ENCODE measurements at regions not wholly inside any gene's neighbourhood (a gene's known extent, or its start where the extent isn't known, plus 50 kb on each side); places are given as distances from the start of the nearest gene placed in this dataset.

DNA sequence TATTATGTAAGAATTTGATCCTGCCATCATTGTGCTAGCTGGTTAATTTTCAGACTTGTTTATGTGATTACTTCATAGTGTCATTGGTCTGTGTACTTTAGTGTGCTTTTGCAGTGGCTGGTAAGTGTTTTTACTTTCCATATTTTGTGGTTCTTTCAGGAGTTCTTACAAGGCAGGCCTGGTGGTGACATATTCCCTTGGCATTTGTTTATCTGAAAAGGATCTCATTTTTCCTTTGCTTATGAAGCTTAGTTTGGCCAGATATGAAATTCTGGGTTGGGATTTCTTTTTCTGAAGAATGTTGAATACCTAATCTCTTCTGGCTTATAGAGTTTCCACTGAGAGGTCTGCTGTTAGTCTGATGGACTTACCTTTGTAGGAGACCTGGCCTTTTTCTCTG, 72.8 kb upstream of the MC4R start:
- DNase-seq (ENCODE audit: low read depth in 2 of 3, low spot score in 1 of 3): no peak

DNA sequence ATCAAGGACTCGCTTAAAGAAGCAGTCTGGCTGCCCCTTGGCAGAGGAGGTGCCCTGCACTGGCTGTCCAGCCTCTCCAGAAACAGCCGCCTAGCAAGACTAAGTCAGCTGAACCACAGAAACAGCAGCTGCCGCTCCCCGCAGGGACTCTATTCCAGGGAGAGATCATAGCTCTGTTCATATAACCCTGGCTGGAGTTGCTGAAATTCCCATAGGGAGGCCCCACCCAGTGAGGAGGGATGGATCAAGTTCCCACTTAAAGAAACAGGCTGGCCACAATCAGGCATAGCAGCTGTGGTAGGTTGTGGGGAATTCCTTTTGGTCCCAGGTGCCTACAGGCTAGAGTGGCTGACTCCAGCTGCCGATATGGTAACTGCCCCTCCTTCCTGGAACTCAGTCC, 74.2 kb upstream of the MC4R start:
- no peak for DNase-seq (ENCODE audit: low read depth in 2 of 3, low spot score in 1 of 3)

DNA sequence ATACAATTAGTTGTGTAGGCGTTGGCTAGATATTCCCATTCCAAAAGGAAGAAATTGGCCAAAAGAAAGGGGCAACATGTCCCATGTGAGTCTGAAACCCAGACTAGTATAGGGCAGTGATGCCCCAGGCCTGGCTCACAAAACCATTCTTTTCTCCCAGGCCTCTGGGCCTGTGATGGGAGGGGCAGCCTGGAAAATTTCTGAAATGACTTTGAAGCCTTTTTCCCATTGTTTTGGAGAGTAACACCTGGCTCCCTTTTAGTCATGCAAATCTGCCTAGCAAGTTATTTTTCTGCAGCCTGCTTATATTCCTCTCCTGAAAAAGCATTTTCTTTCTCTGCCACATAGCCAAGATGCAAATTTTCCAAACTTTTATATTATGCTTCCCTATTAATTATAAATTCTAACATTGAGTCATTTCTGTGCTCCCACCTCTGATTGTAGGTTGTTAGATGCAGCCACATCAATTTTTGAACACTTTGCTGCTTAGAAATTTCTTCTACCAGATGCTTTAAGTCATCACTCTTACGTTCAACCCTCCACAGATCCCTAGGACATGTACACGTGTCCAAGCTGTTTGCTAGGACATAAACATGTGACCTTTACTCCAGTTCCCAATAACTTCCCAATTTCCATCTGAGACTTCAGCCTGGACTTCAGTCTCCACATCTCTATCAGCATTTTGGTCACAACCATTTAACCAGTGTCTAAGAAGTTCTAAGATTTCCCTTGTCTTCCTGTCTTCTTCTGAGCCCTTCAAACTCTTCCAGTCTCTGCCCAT, 76.1 kb upstream of the MC4R start:
- no peak for DNase-seq (ENCODE audit: low read depth in 2 of 3, low spot score in 1 of 3)

DNA sequence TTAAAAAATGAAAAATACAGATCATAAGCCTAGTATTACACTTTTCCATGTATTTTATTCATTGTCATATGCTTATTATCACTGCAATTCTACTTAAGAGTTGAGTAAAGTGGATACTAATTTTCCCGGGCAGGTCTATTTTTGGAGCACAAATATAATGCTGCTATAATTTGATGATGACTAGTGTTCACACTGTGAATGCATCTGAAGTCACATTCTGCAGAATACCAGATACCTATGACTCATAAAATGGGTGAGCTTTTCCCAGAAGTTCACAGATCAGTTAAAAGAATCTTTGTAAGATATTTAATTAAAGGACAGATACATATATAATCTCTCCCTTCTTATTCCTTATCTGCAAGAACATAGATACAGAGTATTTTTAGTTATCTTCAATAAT, 79.8 kb upstream of the MC4R start:
- no peak for DNase-seq (ENCODE audit: low read depth in 2 of 3, low spot score in 1 of 3)

DNA sequence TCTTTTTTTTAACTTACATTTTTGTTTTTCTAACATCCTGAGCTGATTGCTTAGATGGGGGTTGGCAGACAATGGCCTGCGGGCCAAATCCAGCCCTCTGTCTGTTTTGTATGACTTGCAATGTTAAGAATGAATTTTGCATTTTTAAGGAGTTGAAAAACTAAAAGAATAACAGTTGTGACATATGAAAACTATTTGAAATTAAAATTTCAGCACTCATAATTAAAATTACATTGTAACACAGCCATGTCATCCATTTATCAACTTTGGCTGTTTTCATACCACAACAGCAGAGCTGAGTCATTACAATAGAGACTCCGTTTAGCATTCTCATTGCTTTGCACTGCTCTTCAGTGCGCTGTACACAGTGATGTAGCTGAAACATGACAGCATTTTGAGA, 94.1 kb upstream of the MC4R start:
- no peak for DNase-seq (ENCODE audit: low read depth in 2 of 3, low spot score in 1 of 3)

DNA sequence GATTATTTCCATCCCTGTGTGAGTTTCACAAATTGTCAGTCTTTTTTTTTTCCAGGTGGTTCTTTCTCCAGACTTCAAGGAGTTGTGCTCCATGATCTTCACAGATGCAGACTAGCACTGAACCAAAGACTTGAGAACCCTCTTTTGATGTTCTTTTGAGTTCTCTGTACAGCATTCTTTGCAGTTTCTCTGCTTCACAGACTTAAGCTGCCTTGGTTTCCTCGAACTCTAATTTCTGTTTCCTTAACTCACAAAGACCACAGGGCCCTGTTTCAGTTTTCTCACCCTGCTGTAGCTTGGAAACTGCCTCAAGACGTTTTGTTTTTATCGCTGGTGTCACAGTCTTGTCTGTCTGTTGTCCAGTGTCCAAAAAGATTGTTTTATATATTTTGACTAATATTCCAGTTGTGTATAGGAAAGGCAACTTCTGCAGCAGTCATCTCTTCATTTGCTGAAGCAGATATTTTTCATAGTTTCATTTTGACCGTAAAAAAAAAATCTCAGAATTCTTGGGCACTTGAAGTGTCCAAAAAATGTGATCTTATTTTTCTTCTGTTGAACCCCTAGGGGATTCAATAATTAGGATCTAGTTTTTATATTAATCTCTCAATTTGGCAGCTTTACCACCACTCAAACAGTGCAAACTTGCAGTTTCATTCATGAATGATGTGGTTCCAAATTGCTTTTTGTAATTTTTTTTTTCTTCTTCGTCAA, 97.0 kb upstream of the MC4R start:
- no peak for DNase-seq (ENCODE audit: low read depth in 2 of 3, low spot score in 1 of 3)

DNA sequence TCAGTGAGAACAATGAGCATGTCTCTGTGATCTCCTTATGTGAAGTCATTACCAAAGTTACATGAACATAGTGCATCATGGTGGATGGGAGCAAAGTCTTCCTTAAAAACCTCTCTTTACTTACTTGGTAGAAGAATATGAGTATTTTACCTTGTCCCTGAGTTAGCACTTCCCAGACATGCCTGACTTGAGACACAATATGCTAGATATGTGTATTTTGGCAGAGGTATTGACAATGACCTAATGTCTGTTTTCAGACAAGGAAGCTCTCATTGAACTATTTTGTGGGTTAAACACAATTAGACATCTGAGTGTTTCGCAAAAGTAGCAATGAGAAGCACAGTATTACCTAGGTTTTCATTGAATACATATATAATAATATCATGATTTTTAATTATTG, 99.1 kb upstream of the MC4R start:
- no peak for DNase-seq (ENCODE audit: low read depth in 2 of 3, low spot score in 1 of 3)

DNA sequence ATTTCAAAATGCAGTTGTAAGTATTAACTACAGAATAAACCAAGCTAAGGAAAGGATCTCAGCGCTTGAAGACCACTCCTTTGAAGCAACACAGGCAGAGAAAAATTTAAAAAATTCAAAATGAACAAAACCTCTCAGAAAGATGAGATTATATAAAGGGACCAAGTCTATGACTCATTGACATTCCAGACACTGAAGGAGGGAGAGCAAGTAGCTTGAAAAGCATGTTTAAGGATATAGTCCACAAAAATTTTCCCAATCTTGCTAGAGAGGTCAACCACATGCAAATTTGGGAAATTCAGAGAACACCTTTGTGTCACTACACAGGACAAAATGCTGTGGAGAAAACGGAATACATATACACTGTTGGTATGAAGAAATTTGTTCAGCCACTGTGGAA, 112.6 kb upstream of the MC4R start:
- no peak for DNase-seq (ENCODE audit: low read depth in 2 of 3, low spot score in 1 of 3)

DNA sequence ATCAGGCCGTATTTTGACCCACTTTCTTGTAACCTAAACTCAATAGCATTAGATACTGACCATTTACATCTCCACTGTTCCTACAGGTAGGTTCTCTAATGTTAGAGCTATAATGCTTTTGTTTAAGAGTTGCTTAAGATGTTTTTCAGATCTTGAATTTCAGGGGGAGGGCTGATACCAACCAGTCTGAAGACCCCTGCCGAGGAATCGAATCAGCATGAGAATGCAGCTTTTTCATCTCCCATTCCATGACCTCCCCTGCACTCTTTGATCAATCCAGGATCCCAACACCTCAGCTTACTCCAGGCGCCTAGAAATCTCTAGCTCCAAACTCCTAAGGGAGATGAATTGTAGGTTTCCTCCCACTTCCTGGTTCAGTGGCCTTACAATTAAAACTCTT, 120.5 kb upstream of the MC4R start:
- DNase-seq (ENCODE audit: low read depth in 2 of 3, low spot score in 1 of 3): no peak

DNA sequence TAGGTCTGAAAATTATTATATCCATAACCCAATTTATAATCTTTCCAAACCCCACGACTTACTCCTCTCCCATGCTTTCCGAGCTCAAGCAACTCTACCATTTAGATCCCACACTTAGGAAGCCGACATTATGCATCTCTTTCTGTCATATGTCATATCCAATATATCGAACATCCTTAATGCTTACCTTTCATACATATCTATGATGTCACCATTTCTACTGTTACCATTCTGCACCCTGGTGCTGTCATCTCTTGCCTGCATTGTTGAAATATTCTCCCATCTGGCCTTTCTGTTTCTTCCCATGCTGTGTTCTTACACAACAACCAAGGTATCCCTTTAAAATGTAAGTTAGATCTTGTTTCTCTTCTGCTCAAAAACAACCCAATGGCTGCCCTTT, 127.1 kb upstream of the MC4R start:
- no peak for DNase-seq (ENCODE audit: low read depth in 2 of 3, low spot score in 1 of 3)

DNA sequence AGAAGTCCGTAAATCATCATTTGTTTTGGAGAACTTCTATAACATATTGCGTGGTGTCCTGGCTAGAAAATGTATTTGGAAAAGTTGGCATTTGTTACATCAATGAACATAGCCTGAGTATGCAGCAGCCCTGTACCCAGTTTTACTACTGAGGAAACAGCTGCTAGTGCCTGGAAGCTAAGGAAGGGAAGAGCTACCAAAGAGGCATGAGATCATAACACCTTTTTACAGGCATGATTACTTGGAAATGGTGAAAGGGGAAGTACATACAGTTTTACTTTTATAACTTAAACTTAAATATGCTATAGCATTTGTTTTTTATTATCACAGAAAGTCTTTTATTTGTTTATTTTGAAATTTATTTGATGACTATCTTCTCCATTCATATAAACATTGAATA, 128.4 kb upstream of the MC4R start:
- DNase-seq (ENCODE audit: low read depth in 2 of 3, low spot score in 1 of 3): no peak

DNA sequence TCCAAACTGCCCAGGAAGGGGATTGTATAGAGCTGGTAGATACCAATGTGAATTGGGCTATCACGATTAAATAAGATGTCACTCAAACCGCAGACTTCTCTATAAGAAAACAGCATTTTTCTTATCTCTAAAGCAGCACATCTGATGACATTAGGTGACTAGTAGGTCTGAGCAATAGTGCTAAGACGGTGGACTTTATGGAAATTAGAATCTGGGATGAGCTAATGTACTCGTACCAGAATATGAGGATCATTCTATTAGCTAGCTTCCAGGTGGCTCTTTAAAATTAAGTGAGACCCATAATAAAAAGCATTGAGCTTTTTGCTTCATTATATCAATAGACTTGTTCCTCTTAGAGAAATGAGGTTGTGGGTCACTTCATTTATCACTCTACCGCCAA, 130.0 kb upstream of the MC4R start:
- DNase-seq (ENCODE audit: low read depth in 2 of 3, low spot score in 1 of 3): no peak

DNA sequence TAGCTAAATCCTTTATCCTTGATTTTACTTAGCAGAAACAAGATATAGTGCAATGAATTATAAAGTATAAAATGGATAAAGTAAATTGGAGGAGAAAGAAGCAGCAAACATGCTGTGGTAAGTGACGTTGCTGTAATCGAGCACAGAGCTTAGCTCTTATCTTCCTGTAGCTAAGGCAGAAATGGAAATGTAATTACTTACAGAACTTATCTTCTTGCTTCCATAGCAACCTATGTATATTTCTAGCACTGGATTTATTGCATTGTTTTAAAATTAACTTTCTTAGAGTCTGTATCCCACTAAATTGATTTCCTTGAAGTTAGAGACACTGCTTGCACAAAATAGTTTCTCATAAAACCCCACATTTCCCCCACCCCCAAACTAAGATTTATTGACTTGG, 130.6 kb upstream of the MC4R start:
- DNase-seq (ENCODE audit: low read depth in 2 of 3, low spot score in 1 of 3): no peak

DNA sequence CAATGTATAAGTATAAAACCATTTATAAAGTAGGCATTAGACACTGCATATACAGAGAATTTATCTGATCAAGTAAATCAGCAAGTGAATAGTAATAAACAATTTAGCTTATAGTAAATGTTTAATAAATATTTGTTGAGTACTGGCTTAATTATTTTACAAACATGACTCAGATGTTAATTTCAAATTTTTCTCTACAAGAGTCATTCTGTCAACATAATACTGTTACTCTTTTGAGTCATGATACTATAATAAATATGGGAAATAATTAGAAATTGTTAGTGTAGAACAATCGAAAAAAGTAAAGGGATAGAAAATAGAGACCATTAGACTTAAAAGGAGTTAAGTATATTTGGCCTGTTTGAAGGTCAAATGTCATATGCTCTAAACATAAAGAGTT, 133.6 kb upstream of the MC4R start:
- DNase-seq (ENCODE audit: low read depth in 2 of 3, low spot score in 1 of 3): no peak

DNA sequence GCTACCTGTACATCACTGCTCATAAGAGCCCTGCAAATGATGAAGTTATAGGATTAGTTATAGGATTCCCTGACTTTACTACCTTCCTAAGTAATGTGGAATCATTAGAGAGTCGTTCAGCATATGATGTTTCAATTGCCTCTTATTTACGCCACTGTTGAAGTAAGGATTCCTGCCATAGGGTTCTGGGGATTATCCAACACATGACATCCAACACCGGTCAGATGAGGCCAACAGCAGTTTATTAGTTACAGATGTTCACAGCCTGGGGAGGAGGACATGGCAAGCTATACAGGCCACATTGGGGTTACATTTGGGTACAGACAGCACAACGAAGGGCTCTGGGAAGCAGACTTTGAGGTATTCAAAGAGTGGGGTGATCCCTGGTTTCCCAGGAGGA, 134.1 kb upstream of the MC4R start:
- DNase-seq (ENCODE audit: low read depth in 2 of 3, low spot score in 1 of 3): no peak

DNA sequence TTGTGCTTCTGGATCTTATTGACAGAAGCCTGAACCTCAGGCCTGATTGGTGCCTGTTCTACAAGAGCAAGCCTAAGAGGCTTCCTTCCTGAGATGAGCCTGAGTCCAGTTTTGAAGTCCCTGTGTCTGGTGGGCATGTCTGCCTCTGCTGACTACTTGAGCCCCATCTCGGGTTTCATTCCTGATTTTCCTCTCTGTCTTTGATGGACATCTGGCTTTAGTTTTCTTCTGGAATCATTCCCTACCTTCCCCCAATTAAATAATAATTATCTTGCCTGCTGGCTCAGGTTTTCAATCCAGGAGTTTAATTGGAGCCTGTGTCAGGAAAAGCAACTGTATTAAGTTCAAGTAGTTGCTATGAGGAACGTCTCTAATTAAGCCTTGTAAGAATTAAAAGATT, 135.5 kb upstream of the MC4R start:
- no peak for DNase-seq (ENCODE audit: low read depth in 2 of 3, low spot score in 1 of 3)

DNA sequence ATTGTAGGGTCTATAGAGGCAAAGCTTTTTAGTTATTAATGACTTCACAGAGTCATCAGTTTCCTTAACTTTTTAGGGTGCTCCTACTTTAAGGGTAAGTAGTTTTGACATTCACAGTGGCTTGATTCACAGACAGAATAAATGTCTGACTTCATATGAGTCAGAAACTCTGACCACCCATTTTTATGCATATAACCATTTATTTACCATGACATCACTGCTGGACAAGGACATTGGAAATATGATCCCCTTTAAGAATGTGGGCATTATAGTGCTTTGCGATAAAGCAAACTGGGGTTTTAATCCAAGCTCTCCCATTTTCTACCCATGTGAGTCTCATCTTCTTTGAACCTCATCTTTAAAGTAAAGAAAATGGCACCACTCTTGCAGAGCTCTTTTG, 162.0 kb upstream of the MC4R start:
- no peak for DNase-seq (ENCODE audit: low read depth in 2 of 3, low spot score in 1 of 3)

DNA sequence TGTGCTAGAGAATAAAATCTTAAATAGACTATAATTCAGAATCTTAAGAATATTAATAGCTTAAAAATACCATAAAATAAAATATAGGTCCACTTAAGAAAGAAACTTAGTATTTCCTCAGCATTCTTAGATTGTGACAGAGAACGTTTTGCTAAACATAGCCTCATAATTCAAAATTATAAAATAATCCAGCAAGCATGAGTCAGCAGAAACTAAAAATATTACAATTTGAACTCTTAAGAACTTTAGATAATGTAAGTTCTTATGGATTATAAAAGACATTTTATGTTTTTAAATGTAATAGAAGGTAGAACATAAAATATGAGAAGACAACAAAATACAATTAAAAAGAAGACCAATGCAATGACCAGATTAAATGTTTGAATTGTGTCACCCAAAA, 164.5 kb upstream of the MC4R start:
- no peak for DNase-seq (ENCODE audit: low read depth in 2 of 3, low spot score in 1 of 3)

DNA sequence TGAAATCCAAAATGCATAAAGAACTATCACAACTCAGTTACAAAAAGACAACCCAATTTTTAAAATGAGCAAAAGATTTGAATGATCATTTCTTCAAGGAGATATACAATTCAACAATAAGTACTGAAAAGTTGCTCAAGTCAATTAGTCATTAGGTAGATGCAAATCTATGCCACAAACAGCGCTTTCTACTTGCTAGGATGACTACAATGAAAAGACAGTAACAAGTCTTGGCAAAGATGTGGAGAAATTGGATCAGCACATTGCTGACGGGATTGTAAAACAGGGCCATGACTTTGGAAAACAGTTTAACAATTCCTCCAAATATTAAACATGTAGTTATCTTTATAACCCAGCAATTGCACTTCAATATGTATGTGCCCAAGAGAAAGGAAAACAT, 166.3 kb upstream of the MC4R start:
- DNase-seq (ENCODE audit: low read depth in 2 of 3, low spot score in 1 of 3): no peak

DNA sequence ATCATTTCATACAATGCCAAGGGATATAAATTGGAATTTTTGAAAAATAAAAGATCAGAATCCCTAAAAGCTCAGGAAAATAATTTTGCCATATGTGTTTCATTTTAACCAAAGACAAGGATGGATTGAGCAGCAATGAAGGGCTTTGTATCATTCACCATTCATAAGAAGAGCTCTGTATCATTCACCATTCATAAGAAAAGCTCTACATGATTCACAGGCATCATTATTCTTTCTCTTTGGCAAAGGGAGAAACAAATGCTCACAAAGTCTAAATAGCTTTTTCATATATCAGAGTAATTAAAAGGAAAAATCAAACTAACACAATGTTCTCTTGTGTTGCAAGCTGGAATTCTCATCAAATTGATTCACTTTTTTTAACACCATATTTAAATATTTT, 169.1 kb upstream of the MC4R start:
- no peak for DNase-seq (ENCODE audit: low read depth in 2 of 3, low spot score in 1 of 3)

DNA sequence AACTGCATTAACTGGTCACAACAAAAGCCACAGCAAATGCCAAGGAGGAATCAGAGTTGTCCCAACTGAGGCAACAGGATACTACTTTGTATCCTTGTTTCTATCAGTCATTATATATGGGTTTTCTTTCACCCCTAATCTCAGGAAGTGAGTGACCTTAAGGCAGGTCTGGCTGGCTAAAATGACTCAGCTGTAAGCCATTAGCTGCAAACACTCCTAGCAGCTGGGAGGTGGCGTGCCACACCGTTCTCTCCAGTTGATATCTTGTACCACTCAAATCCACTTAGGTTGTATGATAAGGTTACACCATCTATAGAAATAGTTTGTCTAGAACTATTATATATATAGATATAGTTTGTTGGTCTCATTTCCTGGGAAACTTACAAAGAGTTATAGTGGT, 171.1 kb upstream of the MC4R start:
- no peak for DNase-seq (ENCODE audit: low read depth in 2 of 3, low spot score in 1 of 3)

DNA sequence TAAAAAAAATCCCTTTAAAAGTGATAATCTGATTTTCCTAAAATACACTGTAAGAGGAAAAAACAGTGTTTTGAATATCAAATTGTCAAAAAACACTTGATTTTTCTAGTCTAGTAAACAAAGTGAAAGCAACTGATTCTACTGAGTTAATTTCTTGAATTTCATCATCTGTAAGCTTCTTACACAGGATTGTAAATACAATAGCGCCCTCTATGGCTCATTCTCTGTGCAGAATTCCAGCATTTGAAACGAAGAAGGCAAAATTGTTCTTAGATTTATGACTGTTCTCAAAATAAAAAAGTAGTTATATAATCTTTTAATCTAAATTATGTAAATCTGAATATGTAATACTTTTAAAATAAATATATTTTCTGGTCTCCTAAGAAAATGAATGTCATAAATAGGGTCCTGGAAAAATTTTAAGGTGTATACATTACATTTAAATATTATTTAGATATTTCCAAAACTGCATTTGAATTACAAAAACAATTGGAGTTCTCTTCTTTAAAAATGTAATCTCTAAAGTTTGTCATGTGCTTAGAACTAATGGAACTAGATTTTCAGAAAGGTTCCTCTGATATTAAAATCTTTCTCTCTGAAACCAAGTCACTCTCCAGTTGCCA, 176.9 kb upstream of the MC4R start:
- peak in 1 of 3 donors; percentile 29 for DNase-seq (ENCODE audit: low read depth in 2 of 3, low spot score in 1 of 3)

DNA sequence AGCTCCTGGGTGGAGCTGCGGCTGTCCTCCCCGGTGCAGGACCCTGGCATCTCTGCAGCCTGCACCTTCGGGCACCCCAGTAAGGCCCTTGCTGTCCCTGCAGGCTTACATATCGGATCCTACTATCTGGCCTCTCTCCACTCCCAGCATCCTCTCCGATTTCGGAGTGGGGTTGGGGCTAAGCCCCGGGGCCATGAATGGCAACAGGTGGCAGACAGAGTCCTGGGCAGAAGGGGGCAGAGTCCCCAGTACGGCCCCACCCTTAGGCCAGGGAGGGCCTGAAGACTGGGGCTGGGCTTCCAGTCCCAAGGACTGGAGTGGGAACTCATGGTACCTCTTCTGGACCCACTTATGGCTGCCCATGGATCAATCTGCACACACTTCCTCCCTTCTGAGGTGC, 180.4 kb upstream of the MC4R start:
- no peak for DNase-seq (ENCODE audit: low read depth in 2 of 3, low spot score in 1 of 3)

Data from stimulated activated CD4-positive, alpha-beta T cell treated with anti-CD3 and anti-CD28 coated beads, Interleukin-12 subunit alpha, Interleukin-12 subunit beta, amount 100 ng/mL, for 48 hours (primary cell).